Stimulated activated CD8-positive, alpha-beta memory T cell treated with anti-CD3 and anti-CD28 coated beads, Interleukin-7, amount 100 ng/mL, for 48 hours (primary cell): ENCODE measurements at regions not wholly inside any gene's neighbourhood (a gene's known extent, or its start where the extent isn't known, plus 50 kb on each side); places are given as distances from the start of the nearest gene placed in this dataset.
"Not testable (repeated sequence)": the region's sequence is repeated elsewhere in the genome, so short reads cannot be mapped to it uniquely, and the experiment has no call there.

ENCODE experiments used
- DNase-seq, 2 donors: peaks; one replicate each; pipeline ENCODE4 v3.0.0-alpha.2; 2020; ENCODE audit warnings: low read depth in 1 of 2; ENCODE audit errors: extremely low read depth in 1 of 2

DNA sequence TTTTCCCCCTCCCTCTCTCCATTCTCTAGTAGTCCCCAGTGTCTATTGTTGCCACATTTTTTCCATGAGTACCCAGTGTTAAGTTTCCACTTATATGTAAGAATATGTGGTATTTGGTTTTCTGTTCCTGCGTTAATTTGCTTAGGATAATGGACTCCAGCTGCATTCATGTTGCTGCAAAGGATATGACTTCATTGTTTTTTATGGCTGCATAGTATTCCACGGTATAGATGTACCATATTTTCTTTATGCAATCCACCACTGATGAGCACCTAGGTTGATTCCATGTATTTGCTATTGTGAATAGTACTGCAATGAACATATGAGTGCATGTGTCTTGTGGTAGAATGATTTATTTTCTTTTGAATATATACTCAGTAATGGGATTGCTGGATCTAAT lies 77.4 kb upstream of the MEGF10 start:
- DNase-seq = no peak

DNA sequence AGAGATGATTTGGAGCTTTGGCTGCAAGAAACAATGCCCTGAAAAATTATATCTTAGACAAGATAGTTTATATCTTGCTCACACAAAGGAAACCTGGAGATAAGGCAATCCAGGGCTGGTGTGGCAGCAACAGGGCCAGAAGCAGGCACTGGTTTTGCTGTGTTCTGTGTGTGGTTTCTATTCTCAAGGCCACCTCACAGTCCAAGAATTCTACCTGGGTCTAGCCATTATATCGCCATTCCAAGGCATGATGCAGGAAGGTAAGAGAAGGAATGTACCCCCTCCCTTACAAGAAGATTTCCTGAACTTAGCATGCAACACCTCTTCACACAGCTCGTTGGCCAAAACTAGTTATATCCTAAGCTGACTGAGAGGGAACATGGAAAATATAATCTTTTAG lies 74.5 kb upstream of the MEGF10 start:
- DNase-seq = no peak

- DNase-seq = no peak
Measured at GRCh38 chr5:127216898-127217675, 73.5 kb upstream of the MEGF10 start.

- not testable (repeated sequence) for DNase-seq
Measured at GRCh38 chr5:127221936-127222335, 68.7 kb upstream of the MEGF10 start.

- not testable (repeated sequence) for DNase-seq
Measured at GRCh38 chr5:127222571-127223156, 67.9 kb upstream of the MEGF10 start.

- no peak for DNase-seq
Measured at GRCh38 chr5:127223256-127223974, 67.2 kb upstream of the MEGF10 start.

- no peak for DNase-seq
Measured at GRCh38 chr5:127227881-127228280, 62.7 kb upstream of the MEGF10 start.

- no peak for DNase-seq
Measured at GRCh38 chr5:127228540-127229184, 61.9 kb upstream of the MEGF10 start.

GRCh38 chr5:127229185-127229889 lies 61.3 kb upstream of the MEGF10 start:
- peak; percentile 14 to 17 for DNase-seq

DNA sequence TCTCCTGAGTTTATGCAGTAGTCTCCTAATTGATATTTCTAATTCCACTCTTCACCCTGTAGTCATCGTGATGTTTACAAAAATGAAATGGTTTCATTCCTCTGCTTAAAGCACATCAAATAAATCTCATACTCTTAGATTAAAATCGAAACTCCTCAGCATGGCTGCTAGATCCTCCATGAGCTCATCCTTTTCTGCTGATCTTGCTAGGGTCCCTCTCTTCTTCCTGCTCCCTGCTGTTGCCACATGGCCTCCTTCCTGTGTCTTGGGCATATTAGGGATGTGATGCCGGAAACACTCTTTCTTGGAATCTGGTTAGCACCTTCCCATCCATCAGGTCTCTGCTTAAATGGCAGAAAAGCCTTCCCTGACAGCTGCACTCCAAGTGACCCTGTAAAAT lies 59.5 kb upstream of the MEGF10 start:
- DNase-seq = no peak

GRCh38 chr5:127233590-127233989 lies 57.0 kb upstream of the MEGF10 start:
- no peak for DNase-seq

DNA sequence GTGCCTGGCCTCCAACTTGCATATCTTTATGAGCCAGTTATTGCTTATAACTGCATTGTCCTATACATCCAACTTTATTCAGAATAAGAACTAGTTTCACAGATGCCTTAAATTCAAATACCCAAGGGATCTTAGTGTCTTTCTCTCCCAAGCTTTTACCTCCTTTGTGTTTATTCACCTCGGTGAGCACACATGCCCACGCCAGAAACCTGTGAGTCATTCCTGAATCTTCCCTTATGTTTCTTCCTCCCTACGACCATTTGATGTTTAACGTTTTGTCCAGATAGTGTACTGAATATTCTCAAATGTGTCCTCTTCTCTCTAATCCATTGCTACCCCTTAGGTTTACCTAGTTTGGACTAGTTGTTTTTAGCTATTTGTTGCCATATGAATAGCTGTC lies 55.5 kb upstream of the MEGF10 start:
- no peak for DNase-seq

- no peak for DNase-seq
Measured at GRCh38 chr5:127236254-127236653, 54.3 kb upstream of the MEGF10 start.
